OCI-LY7 (cell line): ENCODE measurements at regions not wholly inside any gene's neighbourhood (a gene's known extent, or its start where the extent isn't known, plus 50 kb on each side); places are given as distances from the start of the nearest gene placed in this dataset.

Experiments
- EZH2phosphoT487 ChIP-seq: fragments of 200-600 bp; sonication (generic); IDR thresholded peaks from 2 replicates; pipeline ENCODE4 v1.6.1; 2018; ENCODE audit warnings: low read depth, borderline replicate concordance, mild to moderate bottlenecking, mixed run types, antibody characterized with exemption, low read length, moderate library complexity, mixed read lengths
- TF ChIP-seq, protein P1 (sequence below): fragments of 200-600 bp; sonication (generic); conservative IDR thresholded peaks from 2 replicates; pipeline ENCODE4 v1.5.1; 2014; ENCODE audit warnings: mild to moderate bottlenecking, antibody characterized with exemption, low read length, moderate library complexity, mixed read lengths

DNA sequence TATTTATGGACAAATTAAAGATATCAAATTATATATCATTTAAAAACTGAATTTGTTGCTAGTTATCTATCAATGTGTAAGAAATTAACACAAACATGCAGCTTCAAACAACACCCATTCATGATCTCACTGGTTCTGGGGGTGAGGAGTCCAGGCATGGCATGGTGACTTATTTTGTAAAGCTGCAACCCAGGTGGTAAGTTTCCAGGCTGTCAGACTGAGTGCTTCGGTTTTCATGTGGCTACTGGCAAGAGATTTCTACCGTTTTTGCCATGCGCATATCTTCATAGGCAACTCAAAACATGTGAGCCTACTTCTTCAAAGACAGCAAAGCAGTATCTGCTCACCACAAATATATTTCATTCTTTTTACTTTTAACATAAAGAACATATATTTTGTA is 364.3 kb upstream of the BCHE start:
- TF ChIP-seq, protein P1, sequence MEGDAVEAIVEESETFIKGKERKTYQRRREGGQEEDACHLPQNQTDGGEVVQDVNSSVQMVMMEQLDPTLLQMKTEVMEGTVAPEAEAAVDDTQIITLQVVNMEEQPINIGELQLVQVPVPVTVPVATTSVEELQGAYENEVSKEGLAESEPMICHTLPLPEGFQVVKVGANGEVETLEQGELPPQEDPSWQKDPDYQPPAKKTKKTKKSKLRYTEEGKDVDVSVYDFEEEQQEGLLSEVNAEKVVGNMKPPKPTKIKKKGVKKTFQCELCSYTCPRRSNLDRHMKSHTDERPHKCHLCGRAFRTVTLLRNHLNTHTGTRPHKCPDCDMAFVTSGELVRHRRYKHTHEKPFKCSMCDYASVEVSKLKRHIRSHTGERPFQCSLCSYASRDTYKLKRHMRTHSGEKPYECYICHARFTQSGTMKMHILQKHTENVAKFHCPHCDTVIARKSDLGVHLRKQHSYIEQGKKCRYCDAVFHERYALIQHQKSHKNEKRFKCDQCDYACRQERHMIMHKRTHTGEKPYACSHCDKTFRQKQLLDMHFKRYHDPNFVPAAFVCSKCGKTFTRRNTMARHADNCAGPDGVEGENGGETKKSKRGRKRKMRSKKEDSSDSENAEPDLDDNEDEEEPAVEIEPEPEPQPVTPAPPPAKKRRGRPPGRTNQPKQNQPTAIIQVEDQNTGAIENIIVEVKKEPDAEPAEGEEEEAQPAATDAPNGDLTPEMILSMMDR: no peak
- no peak for TF ChIP-seq EZH2phosphoT487
